8988T (cell line): ENCODE measurements at regions not wholly inside any gene's neighbourhood (a gene's known extent, or its start where the extent isn't known, plus 50 kb on each side); places are given as distances from the start of the nearest gene placed in this dataset.
"Not testable (repeated sequence)": the region's sequence is repeated elsewhere in the genome, so short reads cannot be mapped to it uniquely, and the experiment has no call there.

ENCODE experiments used
- DNase-seq: peaks from one replicate; pipeline ENCODE4 v3.0.0; 2011

- no peak for DNase-seq
Observed at GRCh38 chr14:97033556-97034081, 236.4 kb downstream of the VRK1 start.

- no peak for DNase-seq
Observed at GRCh38 chr14:97036086-97036852, 239.1 kb downstream of the VRK1 start.

DNA sequence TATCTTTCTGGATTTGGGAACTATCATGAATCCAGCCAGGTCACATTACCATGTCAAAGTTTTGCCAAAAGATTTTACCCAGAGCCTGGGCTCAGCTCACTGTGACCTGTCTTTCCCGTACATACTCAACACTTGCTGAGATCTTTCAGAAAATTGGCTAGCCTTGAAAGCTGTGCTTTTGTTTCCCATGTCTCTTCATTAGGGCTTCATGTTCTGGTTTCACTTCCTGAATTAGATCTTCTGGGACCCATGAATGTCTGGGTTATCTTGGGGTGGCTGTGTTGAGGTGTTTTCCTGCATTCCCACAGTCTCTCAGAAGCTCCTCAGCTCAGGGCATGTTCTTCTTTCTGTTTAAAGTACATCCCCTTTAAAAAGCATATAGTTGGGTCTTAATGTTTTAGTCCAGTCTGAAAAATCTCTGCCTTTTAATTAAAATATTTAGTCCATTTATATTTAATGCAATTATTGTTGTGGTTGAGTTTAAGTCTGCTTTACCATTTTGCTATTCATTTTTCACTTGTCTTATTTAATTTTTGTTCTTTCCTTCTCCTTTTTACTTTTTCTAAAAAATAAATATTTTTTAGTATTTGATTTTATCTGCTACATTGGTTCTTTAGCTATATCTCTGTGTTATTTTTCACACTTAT is 242.7 kb downstream of the VRK1 start:
- no peak for DNase-seq

DNA sequence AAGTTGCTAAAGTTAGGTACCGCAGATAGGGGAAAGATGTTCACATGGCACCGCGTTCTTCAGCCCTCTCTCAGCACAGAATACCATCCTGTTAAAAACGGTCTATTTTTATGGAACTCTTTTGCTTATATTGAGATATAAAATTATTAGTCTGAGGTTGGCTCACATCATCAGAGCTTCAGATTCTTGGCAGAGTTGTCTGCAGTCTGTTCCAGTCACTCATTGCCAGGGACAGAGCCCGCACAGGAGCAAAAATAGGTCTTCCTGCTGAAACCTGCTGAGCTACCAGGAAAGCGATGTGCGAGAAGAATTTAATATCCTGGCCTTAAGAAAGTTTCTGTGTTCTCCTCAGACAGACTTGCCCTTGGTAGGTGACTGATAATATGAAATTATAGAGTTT is 249.8 kb downstream of the VRK1 start:
- DNase-seq: no peak

- no peak for DNase-seq
Observed at GRCh38 chr14:97052001-97052400, 254.8 kb downstream of the VRK1 start.

DNA sequence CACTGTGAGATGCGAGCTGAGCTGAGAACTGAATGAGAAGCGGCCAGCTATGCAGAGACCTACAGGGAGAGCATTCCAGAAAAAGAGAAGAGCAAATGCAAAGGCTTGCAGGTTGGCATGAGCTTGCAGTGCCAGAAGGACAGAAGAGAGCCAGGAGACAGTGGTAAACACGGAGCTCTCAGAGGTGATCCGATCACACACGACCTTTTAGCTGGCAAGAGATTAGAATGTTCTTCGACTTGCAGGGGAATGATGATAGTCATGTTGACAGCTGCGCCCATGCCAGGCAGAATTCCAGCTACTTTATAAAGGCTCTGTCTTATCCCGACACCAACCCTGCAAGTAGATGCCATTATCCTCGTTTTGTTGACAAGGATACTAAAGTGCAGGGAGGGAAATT is 256.8 kb downstream of the VRK1 start:
- no peak for DNase-seq

GRCh38 chr14:97055355-97055754 is 258.2 kb downstream of the VRK1 start:
- DNase-seq: no peak

GRCh38 chr14:97056086-97056485 is 258.9 kb downstream of the VRK1 start:
- DNase-seq: no peak

GRCh38 chr14:97057238-97058073 is 260.3 kb downstream of the VRK1 start:
- no peak for DNase-seq

GRCh38 chr14:97058074-97058467 is 260.9 kb downstream of the VRK1 start:
- no peak for DNase-seq

GRCh38 chr14:97058589-97058988 is 261.4 kb downstream of the VRK1 start:
- DNase-seq: no peak

DNA sequence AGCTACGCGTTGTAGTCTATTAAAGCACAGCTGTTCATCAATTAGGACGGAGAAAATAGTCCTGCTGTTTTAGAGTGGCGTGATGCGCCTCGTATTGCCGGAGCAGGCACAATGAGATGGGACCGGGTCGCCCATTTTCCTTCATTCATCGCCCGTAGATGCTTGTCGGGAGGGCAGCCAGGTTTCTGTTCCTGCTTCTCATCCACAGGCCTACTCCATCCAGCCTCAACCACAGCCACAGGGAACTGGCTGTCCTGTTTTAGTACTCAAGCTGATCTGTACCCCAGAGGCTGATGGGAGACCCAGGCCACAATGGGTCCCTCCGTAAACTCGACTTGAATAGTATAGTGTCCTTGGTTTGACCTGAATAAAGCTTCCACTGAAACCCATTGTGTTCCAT is 264.0 kb downstream of the VRK1 start:
- DNase-seq: no peak

GRCh38 chr14:97061714-97062113 is 264.5 kb downstream of the VRK1 start:
- no peak for DNase-seq

GRCh38 chr14:97065305-97066067 is 268.3 kb downstream of the VRK1 start:
- DNase-seq: no peak

DNA sequence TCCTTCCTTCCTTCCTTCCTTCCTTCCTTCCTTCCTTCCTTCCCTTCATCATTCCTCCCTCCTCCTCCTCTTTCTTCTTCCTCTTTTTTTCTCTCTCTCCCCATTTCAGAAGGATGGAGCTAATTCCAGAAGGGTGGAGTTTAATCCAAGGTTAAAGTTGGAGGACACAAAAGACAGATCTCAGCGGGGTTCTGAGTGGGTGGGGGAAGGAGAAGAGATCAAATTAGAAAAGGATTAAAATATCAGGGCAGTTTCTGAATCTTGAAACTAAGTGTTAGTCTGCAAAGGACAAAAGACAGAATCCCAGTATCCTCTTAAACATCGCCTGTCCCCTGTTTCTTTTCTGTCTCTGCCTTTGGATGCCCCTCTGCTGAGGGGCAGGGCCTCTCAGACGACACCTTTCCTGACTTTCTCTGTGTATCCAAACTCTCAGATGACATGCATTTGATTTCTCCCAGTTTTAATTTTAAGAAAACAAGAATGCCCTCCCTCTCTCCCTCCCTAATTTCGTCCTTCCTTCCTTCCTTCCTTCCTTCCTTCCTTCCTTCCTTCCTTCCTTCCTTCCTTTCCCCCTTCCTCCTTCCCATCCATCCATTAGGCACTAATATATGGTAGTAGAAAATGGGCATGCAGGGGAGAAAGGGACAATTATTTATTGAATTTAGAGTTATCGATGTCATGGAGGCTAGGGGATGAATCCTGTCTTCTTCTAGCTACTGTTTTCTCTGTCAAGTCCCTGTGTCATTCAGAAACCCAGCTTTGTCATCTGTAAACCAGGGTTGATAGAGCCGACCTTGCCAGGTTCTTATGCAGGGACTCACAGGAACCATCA is 269.1 kb downstream of the VRK1 start:
- no peak for DNase-seq

- not testable (repeated sequence) for DNase-seq
Observed at GRCh38 chr14:97068293-97068692, 271.1 kb downstream of the VRK1 start.

- DNase-seq: no peak
Observed at GRCh38 chr14:97070259-97070658, 273.1 kb downstream of the VRK1 start.

DNA sequence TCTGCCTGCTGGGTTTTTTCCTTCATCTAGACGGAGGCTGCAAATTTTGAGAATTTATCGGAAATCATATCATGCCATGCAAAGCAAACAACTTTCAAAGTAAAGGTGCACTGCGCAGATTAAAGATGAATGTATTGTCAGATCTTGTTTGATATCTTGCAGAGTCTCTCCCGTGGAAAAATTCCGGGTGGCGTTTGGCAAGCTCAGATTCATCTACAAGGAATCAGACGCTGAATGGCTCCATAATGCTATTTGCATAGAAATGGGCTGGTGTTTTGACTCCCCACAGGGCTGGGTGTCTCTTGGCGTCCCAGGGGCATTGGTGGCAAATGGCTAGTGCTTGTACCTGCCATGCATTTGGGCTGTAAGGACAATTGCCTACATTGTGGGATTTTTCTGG is 274.0 kb downstream of the VRK1 start:
- no peak for DNase-seq

DNA sequence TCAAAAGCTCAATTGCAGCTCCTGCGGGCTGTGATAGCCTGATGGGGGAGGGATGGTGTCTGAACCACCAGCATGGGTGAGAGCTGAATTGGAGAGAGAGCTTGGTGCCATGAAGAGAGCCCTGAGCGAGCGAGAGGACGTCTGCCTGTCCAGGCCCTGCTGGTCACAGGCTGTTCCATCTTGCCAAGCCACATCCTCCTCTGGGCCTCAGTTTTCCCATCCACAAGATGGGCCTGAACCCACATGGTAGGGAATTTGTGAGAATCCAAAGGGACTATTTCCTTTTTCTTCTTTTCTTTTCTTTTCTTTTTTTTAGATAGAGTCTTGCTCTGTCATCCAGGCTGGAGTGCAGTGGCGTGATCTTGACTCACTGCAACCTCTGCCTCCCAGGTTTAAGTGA is 276.4 kb downstream of the VRK1 start:
- no peak for DNase-seq

- DNase-seq: no peak
Observed at GRCh38 chr14:97074456-97074855, 277.3 kb downstream of the VRK1 start.

DNA sequence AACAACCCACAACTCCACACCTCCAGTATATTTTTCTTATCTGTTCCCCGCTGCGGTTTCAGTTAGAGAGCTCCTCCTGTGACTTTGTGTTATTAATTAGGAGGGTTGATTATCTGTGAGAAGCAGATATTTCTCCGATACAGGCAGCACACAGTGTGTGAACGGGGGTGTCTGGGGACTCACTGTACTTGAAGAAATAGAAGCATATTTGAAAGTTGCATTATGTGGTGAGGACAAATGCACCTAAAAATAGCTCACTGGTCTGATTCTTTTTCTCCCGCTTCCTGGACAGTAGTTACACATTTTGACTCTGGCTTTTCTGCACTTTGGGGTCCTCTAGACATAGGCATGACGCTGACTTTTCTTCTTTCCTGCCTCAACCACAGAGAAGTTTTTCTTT is 277.7 kb downstream of the VRK1 start:
- no peak for DNase-seq

- DNase-seq: no peak
Observed at GRCh38 chr14:97077253-97077653, 280.1 kb downstream of the VRK1 start.
